GM18499 (cell line): ENCODE measurements at regions not wholly inside any gene's neighbourhood (a gene's known extent, or its start where the extent isn't known, plus 50 kb on each side); places are given as distances from the start of the nearest gene placed in this dataset.

Experiments used
- ATAC-seq: cut with Tn5 transposase; IDR thresholded peaks from one replicate; pipeline ENCODE4 v1.9.1; 2021; ENCODE audit warnings: moderate number of reproducible peaks; ENCODE audit not compliant: insufficient read depth, unreplicated experiment

DNA sequence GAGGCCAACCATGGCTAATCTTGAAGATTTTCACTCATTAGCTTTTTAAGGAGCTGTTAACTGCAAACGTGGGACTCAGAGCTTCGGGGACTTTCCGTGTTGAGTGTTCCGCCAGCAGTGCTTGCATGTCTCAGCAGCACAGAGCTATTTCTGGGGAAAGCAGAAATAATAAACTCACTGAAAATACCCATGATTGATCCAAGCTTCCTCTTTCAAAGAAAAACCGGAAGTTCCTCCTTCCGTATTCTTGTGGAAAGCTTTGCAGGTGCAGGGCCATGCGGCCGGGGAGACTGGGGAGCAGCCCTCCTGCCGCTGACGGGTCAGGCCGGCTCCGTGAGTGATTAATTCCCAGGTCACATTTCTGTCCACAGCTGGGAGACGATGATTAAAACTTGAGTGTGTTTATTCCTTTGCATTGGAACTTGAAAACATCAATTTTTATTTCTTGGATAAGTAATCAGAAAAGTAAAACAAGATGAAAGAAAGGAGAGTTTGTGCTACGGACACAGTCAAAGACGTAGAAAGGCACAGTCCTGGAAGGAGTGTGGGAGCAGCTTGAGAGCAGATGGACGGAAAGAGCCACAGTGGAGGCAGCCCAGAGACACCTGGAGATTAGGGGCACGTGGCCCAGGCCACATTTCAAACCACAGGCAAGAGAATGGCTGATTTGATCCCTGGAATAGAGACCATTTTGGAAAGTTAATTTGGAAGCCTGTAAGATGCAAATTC lies 54.2 kb upstream of the CTDP1 start:
- peak; percentile 82 for ATAC-seq

- ATAC-seq, result no peak
Measured at GRCh38 chr18:79625924-79626561, 53.6 kb upstream of the CTDP1 start.

- ATAC-seq, result no peak
Measured at GRCh38 chr18:79626905-79627749, 52.5 kb upstream of the CTDP1 start.

GRCh38 chr18:79627750-79628294 lies 51.8 kb upstream of the CTDP1 start:
- no peak for ATAC-seq

DNA sequence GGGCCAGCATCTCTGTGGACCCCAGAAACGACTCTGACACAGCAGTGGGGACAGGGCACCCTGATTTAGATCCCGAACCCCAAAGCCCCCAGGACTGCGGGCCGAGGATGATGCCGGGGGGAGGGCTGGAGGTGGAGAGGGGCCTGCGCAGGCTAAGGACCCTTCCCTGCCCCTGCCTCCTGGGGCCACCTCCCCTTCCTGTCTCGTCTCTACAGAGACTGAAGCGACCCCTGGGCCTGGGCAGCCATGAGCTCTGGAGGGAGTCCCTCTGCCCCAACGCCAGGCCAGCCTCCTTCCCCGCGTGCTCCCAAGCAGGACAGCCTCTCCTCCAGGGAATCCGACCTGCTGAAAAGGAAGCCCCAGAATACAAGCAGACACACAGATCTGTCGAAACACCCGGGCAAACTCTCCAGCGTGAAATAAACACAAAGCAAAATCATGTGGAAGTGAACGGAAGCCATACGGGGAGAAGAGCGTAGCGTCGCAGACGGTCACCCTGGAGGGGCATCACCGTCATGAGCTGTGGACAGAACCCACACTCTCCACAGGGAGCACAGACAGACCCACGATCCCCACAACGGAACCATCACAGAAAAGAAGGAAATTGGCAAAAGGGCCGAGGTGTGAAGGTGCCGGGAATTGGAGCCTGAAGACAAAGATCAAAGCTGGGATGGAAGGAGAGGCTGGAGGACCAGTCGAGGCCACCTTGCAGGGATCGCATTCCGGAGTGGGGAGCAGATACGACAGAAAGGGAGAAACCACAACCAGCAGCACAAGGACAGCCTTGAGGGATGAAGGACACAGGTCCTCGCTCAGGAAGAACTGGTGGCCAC lies 51.0 kb upstream of the CTDP1 start:
- ATAC-seq, result no peak

DNA sequence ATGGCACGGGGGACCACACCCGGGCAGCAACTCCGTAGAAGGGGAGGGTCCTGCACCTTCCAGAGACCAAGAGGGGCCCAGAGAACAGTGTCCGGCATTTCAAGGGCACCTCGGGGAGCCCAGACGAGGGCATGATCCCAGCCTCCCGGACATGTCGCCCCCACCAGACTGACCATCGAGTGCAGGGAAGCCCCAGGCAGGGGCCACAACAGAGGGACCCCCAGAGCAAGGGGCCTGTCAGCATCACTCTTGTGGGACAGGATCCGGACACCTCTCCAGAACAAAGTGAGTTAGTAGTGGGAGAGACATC lies 50.4 kb upstream of the CTDP1 start:
- ATAC-seq, result no peak

DNA sequence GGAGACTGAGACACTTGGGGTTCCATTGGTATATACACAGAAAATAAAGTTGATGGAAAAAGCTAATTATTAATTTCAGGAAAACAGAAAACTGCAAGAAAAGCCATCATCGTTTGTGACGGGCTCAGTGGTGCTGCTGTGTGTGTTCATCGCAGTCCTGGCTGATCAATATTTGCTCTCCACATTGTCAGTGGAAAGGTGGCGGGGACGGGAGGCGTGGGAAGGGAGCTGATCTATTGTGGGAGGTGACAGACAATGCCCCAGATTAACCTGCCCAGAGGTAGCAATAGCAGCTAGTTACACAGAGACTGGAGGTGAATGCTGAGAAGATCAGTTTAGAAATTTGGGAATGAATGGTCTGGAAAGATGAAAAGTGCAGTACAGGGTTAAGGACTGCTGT lies 50.0 kb upstream of the CTDP1 start:
- ATAC-seq, result no peak
